HepG2 (cell line): ENCODE measurements at regions not wholly inside any gene's neighbourhood (a gene's known extent, or its start where the extent isn't known, plus 50 kb on each side); places are given as distances from the start of the nearest gene placed in this dataset.

ENCODE experiments used
- AFF4 ChIP-seq: sonication (generic); formaldehyde crosslinking; IDR thresholded peaks from 2 replicates; pipeline ENCODE4 v1.4.0; 2020; ENCODE audit warnings: missing genetic modification reagents
- ARID5B ChIP-seq: IDR thresholded peaks from 2 replicates; pipeline ENCODE4 v1.4.0; 2020; ENCODE audit warnings: mild to moderate bottlenecking, missing genetic modification reagents
- EHMT2 ChIP-seq: fragments of 200-600 bp; sonication (generic); IDR thresholded peaks from 2 replicates; pipeline ENCODE4 v1.7.0; 2017; ENCODE audit warnings: antibody characterized with exemption, low read depth, low read length, borderline replicate concordance
- GFI1 ChIP-seq: sonication (generic); formaldehyde crosslinking; IDR thresholded peaks from 2 replicates; pipeline ENCODE4 v1.5.0; 2020; ENCODE audit warnings: missing genetic modification reagents, mild to moderate bottlenecking, borderline replicate concordance
- NFE2L2 ChIP-seq: fragments of 150-350 bp; IDR thresholded peaks from 2 replicates; pipeline ENCODE4 v1.6.1; 2014; ENCODE audit warnings: low read length
- PCBP1 ChIP-seq: fragments of 200-400 bp; formaldehyde crosslinking; IDR thresholded peaks from 2 replicates; pipeline ENCODE4 v1.6.1; 2017; ENCODE audit warnings: mild to moderate bottlenecking, low read depth, low read length, borderline replicate concordance
- PRDM15 ChIP-seq: sonication (generic); formaldehyde crosslinking; IDR thresholded peaks from 2 replicates; pipeline ENCODE4 v1.4.0; 2020; ENCODE audit warnings: missing genetic modification reagents
- RXRA ChIP-seq: sonication (generic); formaldehyde crosslinking; IDR thresholded peaks from 2 replicates; pipeline ENCODE4 v1.5.1; 2020; ENCODE audit warnings: missing genetic modification reagents
- SOX5 ChIP-seq: IDR thresholded peaks from 2 replicates; pipeline ENCODE4 v1.6.1; 2016; ENCODE audit warnings: borderline replicate concordance
- TAF15 ChIP-seq: fragments of 200-400 bp; formaldehyde crosslinking; IDR thresholded peaks from one replicate; pipeline ENCODE4 v1.6.1; 2018; ENCODE audit warnings: mild to moderate bottlenecking, low read depth, low read length; ENCODE audit not compliant: poor library complexity, severe bottlenecking
- TCF7 ChIP-seq: sonication (generic); IDR thresholded peaks from 2 replicates; pipeline ENCODE4 v1.6.1; 2016; ENCODE audit warnings: antibody characterized with exemption, low read depth
- TGIF2 ChIP-seq: IDR thresholded peaks from 2 replicates; pipeline ENCODE4 v1.6.1; 2016; ENCODE audit warnings: control low read depth, missing compliant biosample characterization
- TMF1 ChIP-seq: sonication (generic); formaldehyde crosslinking; IDR thresholded peaks from 2 replicates; pipeline ENCODE4 v1.8.1; 2022; ENCODE audit warnings: low read depth, missing genetic modification reagents
- TRIM24 ChIP-seq: sonication (generic); formaldehyde crosslinking; IDR thresholded peaks from 2 replicates; pipeline ENCODE4 v1.8.0; 2022; ENCODE audit warnings: mild to moderate bottlenecking, missing genetic modification reagents
- ZBTB21 ChIP-seq: sonication (generic); formaldehyde crosslinking; IDR thresholded peaks from 2 replicates; pipeline ENCODE4 v1.4.0; 2020; ENCODE audit warnings: missing genetic modification reagents
- ZNF33A ChIP-seq: sonication (generic); formaldehyde crosslinking; IDR thresholded peaks from 2 replicates; pipeline ENCODE4 v1.5.1; 2020; ENCODE audit warnings: missing genetic modification reagents, mild to moderate bottlenecking, moderate library complexity, borderline replicate concordance
- ZNF530 ChIP-seq: sonication (generic); formaldehyde crosslinking; IDR thresholded peaks from 2 replicates; pipeline ENCODE4 v1.5.0; 2020; ENCODE audit warnings: low read depth, mild to moderate bottlenecking, missing genetic modification reagents
- ZNF616 ChIP-seq: sonication (generic); formaldehyde crosslinking; IDR thresholded peaks from 2 replicates; pipeline ENCODE4 v1.5.0; 2020; ENCODE audit warnings: low read depth, mild to moderate bottlenecking, missing genetic modification reagents
- ZNF670 ChIP-seq: sonication (generic); formaldehyde crosslinking; IDR thresholded peaks from 2 replicates; pipeline ENCODE4 v1.8.0; 2022; ENCODE audit warnings: mild to moderate bottlenecking, missing genetic modification reagents, borderline replicate concordance
- ZNF878 ChIP-seq: sonication (generic); formaldehyde crosslinking; IDR thresholded peaks from 2 replicates; pipeline ENCODE4 v1.8.1; 2023; ENCODE audit warnings: mild to moderate bottlenecking, missing genetic modification reagents, moderate library complexity
- ZSCAN29 ChIP-seq: sonication (generic); formaldehyde crosslinking; conservative IDR thresholded peaks from 2 replicates; pipeline ENCODE4 v1.4.0; 2020; ENCODE audit warnings: mild to moderate bottlenecking, missing genetic modification reagents

GRCh38 chr9:106400950-106401349 is 462.0 kb upstream of the ZNF462 start (continued):
- peak; percentile 28; the same call in 1 of the 2 replicates for TF ChIP-seq ARID5B (CRISPR knock-in tag)
- TF ChIP-seq ZNF616, result no peak
- TF ChIP-seq ZNF670 (CRISPR knock-in tag), result no peak; the same call in 1 of the 2 replicates
- no peak for TF ChIP-seq TGIF2 (CRISPR knock-in tag)
- TF ChIP-seq SOX5 (CRISPR knock-in tag), result peak; percentile 40; the same call in 1 of the 2 replicates
- TF ChIP-seq AFF4 (CRISPR knock-in tag), result no peak
- no peak for TF ChIP-seq PRDM15 (CRISPR knock-in tag)
- no peak for TF ChIP-seq ZNF530 (CRISPR knock-in tag)
- no peak for TF ChIP-seq GFI1 (CRISPR knock-in tag)
- no peak for TF ChIP-seq RXRA (CRISPR knock-in tag)
- no peak for TF ChIP-seq ZNF33A (CRISPR knock-in tag)
- TF ChIP-seq ZNF878, result no peak
- no peak; the same call in 1 of the 2 replicates for TF ChIP-seq TRIM24 (CRISPR knock-in tag)
- TF ChIP-seq TAF15, result no peak
- no peak for TF ChIP-seq NFE2L2
- no peak; the same call in 1 of the 2 replicates for TF ChIP-seq EHMT2
- TF ChIP-seq PCBP1, result no peak
- TF ChIP-seq ZSCAN29 (CRISPR knock-in tag), result no peak
- TF ChIP-seq ZBTB21, result no peak
- TF ChIP-seq TCF7, result 0 out of 2 replicates have a peak, but pooled peaks have one; percentile 7
- no peak for TF ChIP-seq TMF1 (CRISPR knock-in tag)
